HUES64 (cell line): ENCODE measurements at regions not wholly inside any gene's neighbourhood (a gene's known extent, or its start where the extent isn't known, plus 50 kb on each side); places are given as distances from the start of the nearest gene placed in this dataset.

Source experiments
- H3K27ac ChIP-seq: 2 replicates; pipeline ENCODE4 v1.7.0; 2013; ENCODE audit warnings: low read depth, low read length, inconsistent platforms
- H3K27me3 ChIP-seq: 2 replicates; pipeline ENCODE4 v1.6.1; 2013; ENCODE audit warnings: mild to moderate bottlenecking, low read length; ENCODE audit not compliant: insufficient read depth
- H3K36me3 ChIP-seq: 2 replicates; pipeline ENCODE4 v1.6.1; 2013; ENCODE audit warnings: mild to moderate bottlenecking, low read length; ENCODE audit not compliant: insufficient read depth
- H3K4me1 ChIP-seq: 2 replicates; pipeline ENCODE4 v1.6.1; 2013; ENCODE audit warnings: mild to moderate bottlenecking, low read length, moderate library complexity; ENCODE audit not compliant: insufficient read depth
- H3K4me3 ChIP-seq: 2 replicates; pipeline ENCODE4 v1.5.1; 2013; ENCODE audit warnings: mild to moderate bottlenecking, low read length, moderate library complexity
- H3K9ac ChIP-seq: 2 replicates; pipeline ENCODE4 v1.6.1; 2013; ENCODE audit warnings: mild to moderate bottlenecking, low read depth, low read length
- H3K9me3 ChIP-seq: 2 replicates; pipeline ENCODE4 v1.6.1; 2013; ENCODE audit warnings: low read depth, low read length; ENCODE audit not compliant: insufficient read depth
- WGBS: fragments of 150-250, 120-280 bp; methylation state at CpG from one replicate; pipeline ENCODE4 v1.1.7; 2013; ENCODE audit warnings: missing lambda C conversion rate; 5-methylcytosine and 5-hydroxymethylcytosine counted together

DNA sequence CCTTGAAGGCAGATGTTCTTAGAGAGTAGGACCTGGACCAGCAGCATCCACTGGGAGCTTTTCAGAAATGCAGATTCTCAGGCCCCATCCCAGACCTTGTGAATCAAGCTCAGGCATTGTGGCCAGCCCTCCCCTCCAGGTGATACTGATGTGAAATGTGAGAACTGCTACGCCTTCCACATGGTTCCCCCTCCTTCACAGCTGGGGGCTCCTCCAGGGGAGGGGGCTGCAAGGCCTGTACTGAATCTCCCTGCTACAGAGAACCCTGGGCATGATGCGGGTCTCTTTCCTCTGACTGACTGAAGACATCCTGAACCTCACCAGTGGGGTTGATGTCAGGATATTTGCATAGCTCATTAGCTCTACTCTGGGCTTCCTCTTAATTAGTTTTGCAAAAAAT lies 141.8 kb upstream of the CSF3R start:
- peaks cover 15% of the 10 kb centered on the region for H3K4me1 ChIP-seq
- H3K27me3 ChIP-seq = no peaks in the 10 kb centered on the region
- no peak overlapping the region for H3K27ac ChIP-seq
- H3K9me3 ChIP-seq = peaks cover 13% of the 10 kb centered on the region; the same call in 1 of the 2 replicates
- 40% methylated on average over 2 of the region's 2 CpGs for WGBS
- no peak overlapping the region for H3K4me3 ChIP-seq
- H3K36me3 ChIP-seq = no peaks in the 10 kb centered on the region
- H3K9ac ChIP-seq = no peak overlapping the region

DNA sequence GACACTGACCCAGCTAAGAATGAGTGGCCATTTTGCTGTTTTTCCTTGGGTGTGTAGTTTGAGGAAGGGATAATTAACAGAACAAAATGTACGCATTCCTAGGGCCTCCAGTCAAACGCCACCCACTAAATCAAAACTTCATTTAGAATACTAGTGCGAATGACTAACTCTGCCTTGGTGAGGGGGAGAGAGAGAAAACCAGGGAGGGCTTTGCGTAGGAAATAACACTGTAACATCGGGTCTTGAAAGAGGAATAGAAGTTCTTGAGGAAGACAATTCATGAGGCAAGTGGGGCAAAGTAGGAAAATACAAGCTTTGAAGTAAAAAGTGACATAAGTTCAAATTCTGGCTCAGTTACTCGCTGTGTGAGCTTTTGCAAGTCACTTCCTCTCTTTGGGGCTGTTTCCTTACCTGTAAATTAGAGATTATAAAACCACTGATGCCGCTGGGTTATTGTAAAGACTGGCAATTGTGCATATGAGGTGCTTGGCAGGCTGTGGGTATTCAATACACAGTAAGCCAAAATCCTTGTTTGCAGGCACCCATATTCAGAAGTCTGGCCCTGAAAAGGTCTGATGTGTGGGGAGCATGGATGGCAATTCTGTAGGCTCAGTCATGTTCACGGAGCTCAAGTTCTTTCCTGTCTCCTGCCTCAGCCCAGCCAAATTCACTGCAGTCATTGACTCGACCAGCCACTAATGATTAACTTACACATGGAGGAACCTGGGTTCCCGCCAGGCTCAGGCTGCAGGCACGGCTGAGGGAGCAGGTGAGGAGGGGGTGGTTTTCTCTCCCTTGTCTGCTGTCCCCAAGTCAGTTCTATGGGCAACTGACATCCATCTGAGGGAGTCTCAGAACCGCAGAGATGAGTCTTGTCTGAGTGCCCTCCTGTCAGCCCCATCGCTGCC lies 140.3 kb upstream of the CSF3R start:
- H3K27me3 ChIP-seq = no peaks in the 10 kb centered on the region
- no peak overlapping the region for H3K9ac ChIP-seq
- peaks cover 15% of the 10 kb centered on the region for H3K4me1 ChIP-seq
- H3K36me3 ChIP-seq = no peaks in the 10 kb centered on the region
- WGBS = 92% methylated on average over 11 of the region's 13 CpGs
- peaks cover 13% of the 10 kb centered on the region; the same call in 1 of the 2 replicates for H3K9me3 ChIP-seq
- H3K4me3 ChIP-seq = no peak overlapping the region
- no peak overlapping the region for H3K27ac ChIP-seq

DNA sequence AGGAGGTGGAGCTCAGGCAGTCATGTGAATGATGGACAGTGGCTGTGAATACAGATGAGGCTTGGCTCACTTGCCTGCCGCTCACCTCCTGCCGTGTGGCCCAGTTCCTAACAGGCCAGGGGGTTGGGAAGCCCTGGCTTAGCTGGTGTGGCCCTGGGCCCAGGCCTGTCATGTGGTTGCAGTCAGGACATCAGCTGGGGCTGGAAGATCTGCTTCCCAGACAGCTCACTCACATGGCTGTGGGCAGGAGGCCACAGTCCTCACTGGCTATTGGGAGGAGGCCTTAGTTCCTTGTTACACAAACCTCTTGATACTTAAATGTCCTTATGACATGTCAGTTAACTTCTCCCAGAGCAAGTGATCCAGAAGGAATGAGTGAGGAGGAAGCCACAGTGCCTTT lies 138.8 kb upstream of the CSF3R start:
- 95% methylated on average over 2 of the region's 2 CpGs for WGBS
- Histone ChIP-seq H3K4me3 (no peak overlapping the region), H3K9me3 (peaks cover 13% of the 10 kb centered on the region; the same call in 1 of the 2 replicates), H3K9ac (no peak overlapping the region), H3K27ac (no peak overlapping the region), H3K36me3 (no peaks in the 10 kb centered on the region), H3K4me1 (peaks cover 15% of the 10 kb centered on the region), H3K27me3 (no peaks in the 10 kb centered on the region)

GRCh38 chr1:36620142-36620541 lies 137.4 kb upstream of the CSF3R start:
- Histone ChIP-seq H3K9ac (no peak overlapping the region), H3K4me3 (no peak overlapping the region), H3K9me3 (peaks cover 13% of the 10 kb centered on the region; the same call in 1 of the 2 replicates), H3K4me1 (peaks cover 11% of the 10 kb centered on the region), H3K27me3 (no peaks in the 10 kb centered on the region), H3K27ac (no peak overlapping the region), H3K36me3 (no peaks in the 10 kb centered on the region)
- WGBS = 91% methylated on average over 5 of the region's 5 CpGs

DNA sequence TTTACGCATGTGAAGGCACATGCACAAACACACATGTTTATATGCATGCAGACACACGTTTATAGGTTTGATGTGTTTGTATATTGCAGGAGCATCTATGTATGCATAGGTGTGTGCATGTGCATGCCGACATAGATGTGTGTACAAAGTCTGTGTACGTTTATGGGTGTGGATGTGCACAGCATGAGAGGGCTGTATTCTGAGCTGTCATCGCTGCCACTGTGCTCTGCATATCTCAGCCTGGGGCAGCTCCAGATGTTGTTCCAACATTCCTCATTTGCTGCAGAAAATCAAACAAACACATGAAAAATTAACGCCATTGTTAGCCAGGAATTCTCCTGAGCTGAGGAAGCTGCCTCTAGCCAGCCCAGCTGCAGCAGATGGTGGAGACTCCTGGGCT lies 132.3 kb upstream of the CSF3R start:
- Histone ChIP-seq H3K27ac (no peak overlapping the region), H3K9me3 (no peaks in the 10 kb centered on the region), H3K4me3 (no peak overlapping the region), H3K4me1 (no peaks in the 10 kb centered on the region), H3K36me3 (no peaks in the 10 kb centered on the region), H3K27me3 (no peaks in the 10 kb centered on the region), H3K9ac (no peak overlapping the region)
- WGBS = 86% methylated on average over 6 of the region's 6 CpGs

DNA sequence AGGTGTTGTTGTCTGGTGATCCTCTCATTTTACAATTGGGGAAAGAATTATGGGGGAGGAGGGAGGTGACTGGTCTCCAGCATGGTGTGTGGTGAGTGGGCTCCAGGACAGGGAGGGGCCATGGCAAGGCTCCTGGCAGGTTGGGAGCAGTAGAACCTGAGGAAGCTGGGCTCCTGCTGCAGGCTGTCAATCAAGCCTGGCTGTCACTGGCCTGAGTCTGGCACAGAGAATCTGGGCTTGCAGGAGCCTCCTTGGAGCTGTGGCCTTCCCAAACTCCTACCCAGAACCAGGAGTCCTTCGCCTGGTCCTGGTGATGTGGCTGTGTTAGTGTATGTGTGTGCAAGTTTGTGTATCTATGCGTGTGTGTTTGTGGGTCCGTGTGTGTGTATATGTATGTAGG lies 131.9 kb upstream of the CSF3R start:
- no peaks in the 10 kb centered on the region for H3K27me3 ChIP-seq
- no peak overlapping the region for H3K4me3 ChIP-seq
- H3K27ac ChIP-seq = no peak overlapping the region
- H3K9me3 ChIP-seq = no peaks in the 10 kb centered on the region
- H3K36me3 ChIP-seq = no peaks in the 10 kb centered on the region
- 93% methylated on average over 3 of the region's 3 CpGs for WGBS
- no peak overlapping the region for H3K9ac ChIP-seq
- H3K4me1 ChIP-seq = no peaks in the 10 kb centered on the region

DNA sequence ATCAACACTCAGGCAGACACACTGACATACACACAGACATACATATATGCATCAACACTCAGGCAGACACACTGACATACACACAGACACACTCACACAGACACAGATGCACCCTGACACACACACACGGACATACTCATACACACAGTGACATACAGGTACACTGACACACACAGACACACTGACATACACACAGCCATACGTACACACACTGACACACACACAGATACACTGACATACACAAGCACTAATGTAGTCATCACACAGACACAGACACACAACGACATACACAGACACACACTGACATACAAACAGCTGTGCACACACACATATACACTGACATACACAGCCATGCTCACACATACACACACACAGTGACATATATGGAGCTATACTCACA lies 131.0 kb upstream of the CSF3R start:
- Histone ChIP-seq H3K27ac (no peak overlapping the region), H3K27me3 (no peaks in the 10 kb centered on the region), H3K4me3 (no peak overlapping the region), H3K9me3 (no peaks in the 10 kb centered on the region), H3K9ac (no peak overlapping the region), H3K36me3 (no peaks in the 10 kb centered on the region), H3K4me1 (no peaks in the 10 kb centered on the region)
- WGBS = 79% methylated on average over 3 of the region's 3 CpGs

DNA sequence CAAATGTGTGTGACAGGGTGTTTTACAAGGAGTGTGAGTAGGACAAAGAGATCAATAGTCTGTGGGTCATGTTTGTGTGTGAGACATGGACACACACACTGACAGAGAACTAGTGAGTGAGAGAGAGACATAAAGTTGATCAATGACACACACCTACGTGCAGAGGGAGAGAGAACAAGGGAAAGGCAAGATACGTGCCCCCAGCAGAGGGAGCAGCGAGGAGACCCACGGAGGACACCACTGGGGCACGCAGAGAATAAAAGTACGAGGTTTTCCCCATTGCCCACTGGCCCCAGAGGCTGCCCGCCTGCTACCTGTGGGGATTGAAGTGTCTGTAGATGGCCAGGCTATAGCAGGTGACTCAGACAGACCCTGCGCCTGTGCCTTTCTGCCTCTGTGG lies 130.2 kb upstream of the CSF3R start:
- Histone ChIP-seq H3K36me3 (no peaks in the 10 kb centered on the region), H3K9me3 (no peaks in the 10 kb centered on the region), H3K4me3 (no peak overlapping the region), H3K9ac (no peak overlapping the region), H3K27ac (no peak overlapping the region), H3K4me1 (no peaks in the 10 kb centered on the region), H3K27me3 (no peaks in the 10 kb centered on the region)
- WGBS = 55% methylated on average over 8 of the region's 8 CpGs

GRCh38 chr1:36612121-36612520 lies 129.4 kb upstream of the CSF3R start:
- WGBS = 91% methylated on average over 10 of the region's 10 CpGs
- H3K9ac ChIP-seq = no peak overlapping the region

GRCh38 chr1:36609241-36610027 lies 126.7 kb upstream of the CSF3R start:
- H3K27ac ChIP-seq = no peak overlapping the region
- H3K36me3 ChIP-seq = no peaks in the 10 kb centered on the region
- H3K27me3 ChIP-seq = no peaks in the 10 kb centered on the region
- 64% methylated on average over 4 of the region's 6 CpGs for WGBS
- H3K9me3 ChIP-seq = no peaks in the 10 kb centered on the region
- no peaks in the 10 kb centered on the region for H3K4me1 ChIP-seq
- H3K9ac ChIP-seq = no peak overlapping the region
- no peak overlapping the region for H3K4me3 ChIP-seq

More at GRCh38 chr1:36612121-36612520, 129.4 kb upstream of the CSF3R start:
- Histone ChIP-seq H3K4me1 (no peaks in the 10 kb centered on the region), H3K27ac (no peak overlapping the region), H3K4me3 (no peak overlapping the region), H3K9me3 (no peaks in the 10 kb centered on the region), H3K36me3 (no peaks in the 10 kb centered on the region), H3K27me3 (no peaks in the 10 kb centered on the region)

DNA sequence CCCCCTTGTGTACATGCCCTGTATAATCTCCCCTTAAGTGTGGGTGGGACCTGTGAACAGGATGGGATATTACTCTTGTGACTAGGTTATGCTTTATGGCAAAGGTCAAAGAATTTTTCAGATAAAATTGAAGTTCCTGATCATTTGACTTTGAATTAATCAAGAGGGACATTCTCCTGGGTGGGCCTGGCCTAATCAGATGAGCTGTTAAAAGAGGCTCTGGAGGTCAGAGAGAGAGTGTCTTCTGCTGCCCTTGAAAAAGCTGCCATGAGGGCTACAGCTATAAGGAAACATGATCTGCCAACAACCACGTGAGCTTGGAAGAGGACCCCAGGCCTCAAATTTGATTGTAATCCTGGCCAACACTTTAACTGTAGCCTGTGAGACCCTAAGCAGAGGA lies 125.6 kb upstream of the CSF3R start:
- Histone ChIP-seq H3K27me3 (no peaks in the 10 kb centered on the region), H3K27ac (no peak overlapping the region), H3K4me1 (no peaks in the 10 kb centered on the region), H3K36me3 (no peaks in the 10 kb centered on the region), H3K9me3 (no peaks in the 10 kb centered on the region), H3K4me3 (no peak overlapping the region), H3K9ac (no peak overlapping the region)
- 64% methylated on average over 1 of the region's 1 CpG for WGBS
